HFFc6 (cell line): ENCODE measurements at regions not wholly inside any gene's neighbourhood (a gene's known extent, or its start where the extent isn't known, plus 50 kb on each side); places are given as distances from the start of the nearest gene placed in this dataset.

Experiments
- DNase-seq: peaks from one replicate; pipeline ENCODE4 v3.0.0-alpha.2; 2018
- H3K27ac Mint-ChIP-seq: 2 replicates; pipeline ENCODE4 v1.8.0; 2020; ENCODE audit warnings: mild to moderate bottlenecking, mixed read lengths
- H3K27me3 Mint-ChIP-seq: 2 replicates; pipeline ENCODE4 v1.8.0; 2021; ENCODE audit warnings: mild to moderate bottlenecking, moderate library complexity, mixed read lengths; ENCODE audit not compliant: insufficient read depth
- H3K36me3 Mint-ChIP-seq: 2 replicates; pipeline ENCODE4 v1.8.0; 2021; ENCODE audit warnings: low read depth, mixed read lengths
- H3K4me1 Mint-ChIP-seq: 2 replicates; pipeline ENCODE4 v1.8.0; 2020; ENCODE audit warnings: low read depth, mixed read lengths
- H3K4me3 Mint-ChIP-seq: 2 replicates; pipeline ENCODE4 v1.8.0; 2020; ENCODE audit warnings: mild to moderate bottlenecking, moderate library complexity, mixed read lengths
- H3K9me3 Mint-ChIP-seq: 2 replicates; pipeline ENCODE4 v1.8.0; 2020; ENCODE audit warnings: mild to moderate bottlenecking, mixed read lengths
- TF ChIP-seq, protein P1 (sequence below): fragments of 200-600 bp; sonication (generic); IDR thresholded peaks from 2 replicates; pipeline ENCODE4 v1.5.0; 2021; ENCODE audit warnings: antibody characterized with exemption, mild to moderate bottlenecking

DNA sequence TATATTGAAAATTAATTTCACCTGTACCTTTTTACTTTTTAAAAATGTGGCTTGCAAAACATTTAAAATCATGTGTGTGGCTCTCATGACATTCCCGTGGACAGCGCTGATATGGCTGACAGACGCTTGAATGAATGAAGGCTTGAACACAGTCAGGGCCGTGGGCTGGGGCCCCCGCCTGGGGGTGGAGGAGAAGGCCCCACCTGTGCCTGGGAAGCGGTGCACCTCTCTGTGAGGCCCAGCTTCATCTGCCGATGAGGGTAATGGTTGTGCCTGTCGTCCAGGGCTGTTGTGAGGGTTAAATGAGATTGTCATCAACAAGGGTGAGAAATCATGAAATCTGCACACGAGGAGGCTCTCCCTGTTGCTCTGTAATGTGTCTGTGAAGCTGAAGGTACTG lies 85.9 kb upstream of the PRR23E start:
- no peaks in the 10 kb centered on the region for H3K36me3 Mint-ChIP-seq
- H3K9me3 Mint-ChIP-seq: peaks cover 6% of the 10 kb centered on the region; the same call in 1 of the 2 replicates
- H3K27ac Mint-ChIP-seq: no peak overlapping the region
- peaks cover 36% of the 10 kb centered on the region for H3K27me3 Mint-ChIP-seq
- H3K4me3 Mint-ChIP-seq: no peak overlapping the region
- TF ChIP-seq, protein P1, sequence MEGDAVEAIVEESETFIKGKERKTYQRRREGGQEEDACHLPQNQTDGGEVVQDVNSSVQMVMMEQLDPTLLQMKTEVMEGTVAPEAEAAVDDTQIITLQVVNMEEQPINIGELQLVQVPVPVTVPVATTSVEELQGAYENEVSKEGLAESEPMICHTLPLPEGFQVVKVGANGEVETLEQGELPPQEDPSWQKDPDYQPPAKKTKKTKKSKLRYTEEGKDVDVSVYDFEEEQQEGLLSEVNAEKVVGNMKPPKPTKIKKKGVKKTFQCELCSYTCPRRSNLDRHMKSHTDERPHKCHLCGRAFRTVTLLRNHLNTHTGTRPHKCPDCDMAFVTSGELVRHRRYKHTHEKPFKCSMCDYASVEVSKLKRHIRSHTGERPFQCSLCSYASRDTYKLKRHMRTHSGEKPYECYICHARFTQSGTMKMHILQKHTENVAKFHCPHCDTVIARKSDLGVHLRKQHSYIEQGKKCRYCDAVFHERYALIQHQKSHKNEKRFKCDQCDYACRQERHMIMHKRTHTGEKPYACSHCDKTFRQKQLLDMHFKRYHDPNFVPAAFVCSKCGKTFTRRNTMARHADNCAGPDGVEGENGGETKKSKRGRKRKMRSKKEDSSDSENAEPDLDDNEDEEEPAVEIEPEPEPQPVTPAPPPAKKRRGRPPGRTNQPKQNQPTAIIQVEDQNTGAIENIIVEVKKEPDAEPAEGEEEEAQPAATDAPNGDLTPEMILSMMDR: no peak
- DNase-seq: no peak
- H3K4me1 Mint-ChIP-seq: no peaks in the 10 kb centered on the region

DNA sequence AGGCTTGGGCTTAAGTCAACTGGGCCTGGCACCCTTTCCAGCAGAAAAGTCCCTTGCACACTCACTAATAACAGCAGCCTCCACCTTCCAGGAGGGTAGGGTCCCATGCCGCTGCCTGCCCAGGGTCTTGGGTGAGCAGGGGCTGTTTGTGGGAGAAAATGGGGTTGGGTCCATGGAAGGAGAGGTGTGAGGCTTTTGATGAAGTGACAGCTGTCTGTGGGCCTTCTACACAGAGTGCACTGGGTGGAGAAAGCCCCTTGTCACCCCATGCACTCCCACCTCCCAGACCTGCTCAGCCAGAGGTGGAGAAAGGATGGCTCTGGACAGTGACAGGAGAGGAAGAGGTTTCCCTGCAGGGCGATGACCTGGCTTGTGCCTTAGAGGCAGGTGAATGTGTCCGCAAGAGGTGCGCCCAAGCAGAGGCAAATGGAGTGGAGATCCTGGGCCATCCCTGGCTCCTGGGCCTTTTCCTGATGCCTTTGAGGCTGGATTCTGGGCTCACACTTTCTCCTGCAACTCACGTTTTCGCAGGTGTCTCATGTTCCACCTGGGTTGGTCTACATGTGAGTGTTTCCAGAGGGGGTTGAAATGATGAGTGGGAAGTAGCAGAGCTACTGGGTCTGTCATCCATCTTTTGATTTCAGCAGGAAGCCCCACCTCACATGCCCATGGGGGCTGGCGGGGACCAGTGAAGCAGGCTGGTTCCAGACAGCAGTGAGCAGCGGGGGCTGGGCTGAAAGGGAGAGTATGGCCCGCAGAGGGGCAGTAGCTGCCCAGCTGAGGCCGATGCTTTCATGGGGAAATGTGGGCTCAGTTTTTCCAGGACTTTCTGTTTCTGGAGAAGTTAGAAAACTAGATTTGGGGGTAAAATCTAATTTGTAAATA lies 85.2 kb upstream of the PRR23E start:
- Mint-ChIP-seq H3K27me3 (peaks cover 32% of the 10 kb centered on the region), H3K9me3 (peaks cover 14% of the 10 kb centered on the region), H3K4me1 (no peaks in the 10 kb centered on the region), H3K27ac (no peak overlapping the region), H3K36me3 (peaks cover 4% of the 10 kb centered on the region), H3K4me3 (no peak overlapping the region)
- TF ChIP-seq, protein P1: no peak
- no peak for DNase-seq

DNA sequence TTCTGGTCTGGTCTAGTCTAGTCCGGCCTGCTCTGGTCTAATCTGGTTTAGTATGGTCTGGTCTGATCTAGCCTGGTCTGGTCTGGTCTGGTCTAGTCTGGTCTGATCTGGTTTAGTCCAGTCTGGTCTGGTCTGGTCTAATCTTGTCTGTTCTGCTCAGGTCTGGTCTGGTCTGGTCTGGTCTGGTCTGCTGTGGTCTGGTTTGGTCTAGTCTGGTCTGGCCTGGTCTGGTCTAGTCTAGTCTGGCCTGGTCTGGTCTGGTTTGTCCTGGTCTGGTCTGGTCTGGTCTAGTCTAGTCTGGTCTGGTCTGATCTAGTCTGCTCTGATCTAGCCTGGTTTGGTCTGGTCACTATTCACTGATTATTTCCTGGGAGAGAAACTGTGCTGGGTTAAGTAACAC lies 84.1 kb upstream of the PRR23E start:
- no peak overlapping the region for H3K27ac Mint-ChIP-seq
- H3K9me3 Mint-ChIP-seq: peaks cover 21% of the 10 kb centered on the region
- H3K27me3 Mint-ChIP-seq: peaks cover 31% of the 10 kb centered on the region
- H3K4me3 Mint-ChIP-seq: no peak overlapping the region
- H3K36me3 Mint-ChIP-seq: peaks cover 6% of the 10 kb centered on the region
- H3K4me1 Mint-ChIP-seq: no peaks in the 10 kb centered on the region
- TF ChIP-seq, protein P1: no peak
- no peak for DNase-seq

DNA sequence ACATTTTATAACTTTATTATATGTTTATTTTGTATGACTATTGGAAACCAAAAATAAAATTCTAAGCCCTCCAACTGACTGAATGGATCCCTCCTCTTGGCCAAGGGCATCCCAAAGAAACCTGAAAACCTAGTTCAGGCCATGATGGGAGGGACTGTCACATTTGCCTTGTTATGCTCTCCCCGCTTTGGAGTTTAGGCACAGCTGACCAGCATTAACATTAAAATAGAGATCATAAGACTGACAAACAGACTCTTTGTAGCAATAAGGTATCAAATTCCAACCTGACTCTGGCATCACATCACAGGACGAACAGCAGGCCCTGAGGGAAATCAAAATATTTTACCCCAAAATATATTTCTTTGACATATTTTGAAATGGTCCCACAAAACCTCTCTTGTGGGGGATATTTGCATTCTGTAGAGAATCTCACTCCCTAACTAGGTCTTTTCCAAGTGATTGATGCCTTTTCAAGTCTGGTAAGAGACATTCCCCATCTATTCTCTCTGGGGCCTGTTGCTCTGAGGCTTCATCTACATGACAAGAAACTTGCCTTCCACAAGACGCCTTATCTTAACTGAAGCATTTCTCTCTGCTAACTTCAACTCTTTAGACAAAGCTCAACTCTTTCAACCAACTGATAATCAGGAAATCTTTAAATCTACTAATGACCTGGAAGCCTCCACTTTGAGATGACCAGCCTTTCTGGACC lies 81.8 kb upstream of the PRR23E start:
- H3K27ac Mint-ChIP-seq: no peak overlapping the region
- H3K27me3 Mint-ChIP-seq: peaks cover 36% of the 10 kb centered on the region
- H3K4me1 Mint-ChIP-seq: no peaks in the 10 kb centered on the region
- H3K4me3 Mint-ChIP-seq: no peak overlapping the region
- no peak for DNase-seq
- H3K9me3 Mint-ChIP-seq: peaks cover 21% of the 10 kb centered on the region
- TF ChIP-seq, protein P1: no peak
- peaks cover 6% of the 10 kb centered on the region for H3K36me3 Mint-ChIP-seq

DNA sequence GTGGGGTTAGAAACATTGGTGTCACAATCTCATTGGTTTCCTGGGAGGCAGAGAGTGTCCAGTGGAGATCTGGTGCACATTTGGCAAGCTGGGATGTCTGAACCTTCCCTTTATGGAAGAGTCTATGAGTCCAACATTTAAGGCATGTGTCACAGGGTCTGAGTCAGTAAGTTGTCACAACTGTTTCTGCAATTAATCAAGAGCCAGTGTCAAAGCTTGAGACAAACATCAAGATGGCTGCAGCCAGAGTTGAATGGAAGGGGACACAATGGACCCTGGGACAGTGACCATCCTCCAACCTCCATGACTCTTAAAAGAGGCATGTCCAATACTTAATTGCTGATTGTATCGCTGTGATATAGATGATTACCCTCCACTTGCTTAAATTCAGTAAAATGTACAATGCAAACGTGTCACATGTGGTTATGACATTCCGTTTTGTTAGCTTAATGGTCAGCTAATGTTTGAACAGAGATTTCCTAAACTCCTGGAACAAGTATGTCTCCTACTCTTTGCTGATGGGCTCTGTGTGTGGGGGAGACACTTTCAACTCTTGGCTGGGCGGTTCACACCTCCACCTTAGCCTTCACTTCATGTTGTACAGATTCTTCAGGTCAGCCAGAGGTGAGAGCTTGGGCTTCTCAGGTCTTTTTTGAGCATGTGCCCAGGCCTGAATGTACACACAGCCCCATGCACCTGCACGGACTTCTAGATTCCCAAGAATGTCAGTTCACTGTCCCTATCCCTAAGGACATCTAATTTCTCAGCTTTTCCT lies 79.9 kb upstream of the PRR23E start:
- H3K27ac Mint-ChIP-seq: no peak overlapping the region
- H3K27me3 Mint-ChIP-seq: peaks cover 29% of the 10 kb centered on the region
- TF ChIP-seq, protein P1: no peak
- peaks cover 21% of the 10 kb centered on the region for H3K9me3 Mint-ChIP-seq
- no peak for DNase-seq
- no peak overlapping the region for H3K4me3 Mint-ChIP-seq
- H3K36me3 Mint-ChIP-seq: peaks cover 6% of the 10 kb centered on the region
- H3K4me1 Mint-ChIP-seq: no peaks in the 10 kb centered on the region
